ENCODE measurements at regions not wholly inside any gene's neighbourhood (a gene's known extent, or its start where the extent isn't known, plus 50 kb on each side); places are given as distances from the start of the nearest gene placed in this dataset.

- Histone ChIP-seq H3K9me3 (ENCODE audit: low read length) (peaks cover 22% of the 10 kb centered on the region), H3F3A (ENCODE audit: low read length, unreplicated experiment) (no peaks in the 10 kb centered on the region), H3K36me3 (ENCODE audit: low read depth, low read length) (no peaks in the 10 kb centered on the region), H4K20me1 (ENCODE audit: low read length) (no peaks in the 10 kb centered on the region), H3K27ac (ENCODE audit: low read length) (no peak overlapping the region), H2AFZ (ENCODE audit: low read length) (no peak overlapping the region), H3K79me2 (ENCODE audit: low read length) (no peaks in the 10 kb centered on the region), H3K4me1 (ENCODE audit: insufficient read depth, low read length) (no peaks in the 10 kb centered on the region), H3K9me2 (replicated peaks; ENCODE audit: low read length) (no peaks in the 10 kb centered on the region), H3K4me2 (ENCODE audit: low read length) (no peak overlapping the region), H3K4me3 (ENCODE audit: low read length) (no peak overlapping the region), H3K9ac (ENCODE audit: low read length) (no peak overlapping the region), H3K27me3 (ENCODE audit: low read length) (no peaks in the 10 kb centered on the region)
- BruUV-seq (replicated peaks): no TSS peak
- POLR2A ChIA-PET (ENCODE audit: unreplicated experiment): no interaction called here
- no peak for TF ChIP-seq EZH2 (IDR thresholded peaks at IDR 0.05; ENCODE audit: low read length, unreplicated experiment)
- TF ChIP-seq CTCF (conservative IDR thresholded peaks at IDR 0.05; ENCODE audit: low read depth, low read length): no peak
- no peak for TF ChIP-seq EZH2phosphoT487 (IDR thresholded peaks at IDR 0.05; ENCODE audit: borderline replicate concordance, low read length)
- intact Hi-C loops (cut with micrococcal nuclease): no loop called here
- no peak for DNase-seq
- CTCF ChIA-PET: no interaction called here
- no peak for ATAC-seq
These were observed 395.3 kb downstream of the MAFB start for GRCh38 chr20:40293740-40294139.

GRCh38 chr20:40291493-40292135, 397.4 kb downstream of the MAFB start:
- Histone ChIP-seq H3K36me3 (ENCODE audit: low read depth, low read length) (no peaks in the 10 kb centered on the region), H3K9ac (ENCODE audit: low read length) (no peak overlapping the region), H3K4me3 (ENCODE audit: low read length) (no peak overlapping the region), H3K27me3 (ENCODE audit: low read length) (no peaks in the 10 kb centered on the region), H2AFZ (ENCODE audit: low read length) (no peak overlapping the region), H3K27ac (ENCODE audit: low read length) (no peak overlapping the region), H3K79me2 (ENCODE audit: low read length) (no peaks in the 10 kb centered on the region), H4K20me1 (ENCODE audit: low read length) (no peaks in the 10 kb centered on the region), H3K4me1 (ENCODE audit: insufficient read depth, low read length) (no peaks in the 10 kb centered on the region), H3K9me3 (ENCODE audit: low read length) (peaks cover 9% of the 10 kb centered on the region; the same call in 1 of the 2 replicates), H3K9me2 (replicated peaks; ENCODE audit: low read length) (no peaks in the 10 kb centered on the region), H3F3A (ENCODE audit: low read length, unreplicated experiment) (no peaks in the 10 kb centered on the region), H3K4me2 (ENCODE audit: low read length) (no peak overlapping the region)
- no peak for DNase-seq
- intact Hi-C loops (cut with micrococcal nuclease): no loop called here
- BruUV-seq (replicated peaks): no TSS peak
- CTCF ChIA-PET: no interaction called here
- POLR2A ChIA-PET (ENCODE audit: unreplicated experiment): no interaction called here
- TF ChIP-seq EZH2 (IDR thresholded peaks at IDR 0.05; ENCODE audit: low read length, unreplicated experiment) (no peak), EZH2phosphoT487 (IDR thresholded peaks at IDR 0.05; ENCODE audit: borderline replicate concordance, low read length) (no peak), CTCF (conservative IDR thresholded peaks at IDR 0.05; ENCODE audit: low read depth, low read length) (no peak)
- no peak for ATAC-seq

GRCh38 chr20:40287683-40288082, 401.4 kb downstream of the MAFB start:
- Histone ChIP-seq H3F3A (ENCODE audit: low read length, unreplicated experiment) (no peaks in the 10 kb centered on the region), H3K4me1 (ENCODE audit: insufficient read depth, low read length) (no peaks in the 10 kb centered on the region), H3K79me2 (ENCODE audit: low read length) (no peaks in the 10 kb centered on the region), H3K4me3 (ENCODE audit: low read length) (no peak overlapping the region), H3K27ac (ENCODE audit: low read length) (no peak overlapping the region), H3K9me2 (replicated peaks; ENCODE audit: low read length) (no peaks in the 10 kb centered on the region), H2AFZ (ENCODE audit: low read length) (no peak overlapping the region), H3K9ac (ENCODE audit: low read length) (no peak overlapping the region), H3K27me3 (ENCODE audit: low read length) (no peaks in the 10 kb centered on the region), H3K36me3 (ENCODE audit: low read depth, low read length) (no peaks in the 10 kb centered on the region), H3K9me3 (ENCODE audit: low read length) (peaks cover 13% of the 10 kb centered on the region; the same call in 1 of the 2 replicates), H3K4me2 (ENCODE audit: low read length) (no peak overlapping the region), H4K20me1 (ENCODE audit: low read length) (no peaks in the 10 kb centered on the region)
- no TSS peak for BruUV-seq (replicated peaks)
- ATAC-seq: no peak
- no peak for TF ChIP-seq EZH2 (IDR thresholded peaks at IDR 0.05; ENCODE audit: low read length, unreplicated experiment)
- TF ChIP-seq CTCF (conservative IDR thresholded peaks at IDR 0.05; ENCODE audit: low read depth, low read length): no peak
- TF ChIP-seq EZH2phosphoT487 (IDR thresholded peaks at IDR 0.05; ENCODE audit: borderline replicate concordance, low read length): no peak
- ChIA-PET CTCF (no interaction called here), POLR2A (ENCODE audit: unreplicated experiment) (no interaction called here)
- intact Hi-C loops (cut with micrococcal nuclease): no loop called here
- no peak for DNase-seq
